HPDE6-E6E7 (cell line): ENCODE measurements at regions not wholly inside any gene's neighbourhood (a gene's known extent, or its start where the extent isn't known, plus 50 kb on each side); places are given as distances from the start of the nearest gene placed in this dataset.
"Not testable (repeated sequence)": the region's sequence is repeated elsewhere in the genome, so short reads cannot be mapped to it uniquely, and the experiment has no call there.

ENCODE experiments used
- DNase-seq: peaks from one replicate; pipeline ENCODE4 v3.0.0; 2011; ENCODE audit warnings: missing footprints; ENCODE audit errors: extremely low spot score

- DNase-seq: no peak
Observed at GRCh38 chr10:124244256-124244877, 151.0 kb upstream of the CHST15 start.

- no peak for DNase-seq
Observed at GRCh38 chr10:124243702-124244121, 150.3 kb upstream of the CHST15 start.

- DNase-seq: no peak
Observed at GRCh38 chr10:124242791-124243190, 149.4 kb upstream of the CHST15 start.

GRCh38 chr10:124242365-124242764, 149.0 kb upstream of the CHST15 start:
- DNase-seq: no peak

GRCh38 chr10:124241510-124241909, 148.1 kb upstream of the CHST15 start:
- not testable (repeated sequence) for DNase-seq

GRCh38 chr10:124240839-124241291, 147.5 kb upstream of the CHST15 start:
- DNase-seq: no peak

GRCh38 chr10:124239696-124240095, 146.3 kb upstream of the CHST15 start:
- no peak for DNase-seq

- DNase-seq: no peak
Observed at GRCh38 chr10:124239134-124239533, 145.7 kb upstream of the CHST15 start.

- peak; percentile 26 for DNase-seq
Observed at GRCh38 chr10:124238367-124238766, 145.0 kb upstream of the CHST15 start.

GRCh38 chr10:124237282-124237961, 144.0 kb upstream of the CHST15 start:
- no peak for DNase-seq

GRCh38 chr10:124236816-124237215, 143.4 kb upstream of the CHST15 start:
- no peak for DNase-seq

GRCh38 chr10:124236136-124236535, 142.7 kb upstream of the CHST15 start:
- DNase-seq: no peak

- no peak for DNase-seq
Observed at GRCh38 chr10:124235232-124235631, 141.8 kb upstream of the CHST15 start.

GRCh38 chr10:124233546-124234138, 140.2 kb upstream of the CHST15 start:
- no peak for DNase-seq

- DNase-seq: no peak
Observed at GRCh38 chr10:124232686-124233545, 139.5 kb upstream of the CHST15 start.

- DNase-seq: no peak
Observed at GRCh38 chr10:124231168-124232155, 138.1 kb upstream of the CHST15 start.

- no peak for DNase-seq
Observed at GRCh38 chr10:124230635-124231167, 137.3 kb upstream of the CHST15 start.

- no peak for DNase-seq
Observed at GRCh38 chr10:124229989-124230634, 136.7 kb upstream of the CHST15 start.

- no peak for DNase-seq
Observed at GRCh38 chr10:124229201-124229988, 136.0 kb upstream of the CHST15 start.
